Activated gamma-delta T cell (primary cell): ENCODE measurements at regions not wholly inside any gene's neighbourhood (a gene's known extent, or its start where the extent isn't known, plus 50 kb on each side); places are given as distances from the start of the nearest gene placed in this dataset.
"Not testable (repeated sequence)": the region's sequence is repeated elsewhere in the genome, so short reads cannot be mapped to it uniquely, and the experiment has no call there.

Source experiments
- DNase-seq: peaks from one replicate; lab custom pipeline; 2025; lab: John Stamatoyannopoulos, UW

GRCh38 chr6:141877275-141877983 is 255.3 kb upstream of the GJE1 start:
- no peak for DNase-seq

DNA sequence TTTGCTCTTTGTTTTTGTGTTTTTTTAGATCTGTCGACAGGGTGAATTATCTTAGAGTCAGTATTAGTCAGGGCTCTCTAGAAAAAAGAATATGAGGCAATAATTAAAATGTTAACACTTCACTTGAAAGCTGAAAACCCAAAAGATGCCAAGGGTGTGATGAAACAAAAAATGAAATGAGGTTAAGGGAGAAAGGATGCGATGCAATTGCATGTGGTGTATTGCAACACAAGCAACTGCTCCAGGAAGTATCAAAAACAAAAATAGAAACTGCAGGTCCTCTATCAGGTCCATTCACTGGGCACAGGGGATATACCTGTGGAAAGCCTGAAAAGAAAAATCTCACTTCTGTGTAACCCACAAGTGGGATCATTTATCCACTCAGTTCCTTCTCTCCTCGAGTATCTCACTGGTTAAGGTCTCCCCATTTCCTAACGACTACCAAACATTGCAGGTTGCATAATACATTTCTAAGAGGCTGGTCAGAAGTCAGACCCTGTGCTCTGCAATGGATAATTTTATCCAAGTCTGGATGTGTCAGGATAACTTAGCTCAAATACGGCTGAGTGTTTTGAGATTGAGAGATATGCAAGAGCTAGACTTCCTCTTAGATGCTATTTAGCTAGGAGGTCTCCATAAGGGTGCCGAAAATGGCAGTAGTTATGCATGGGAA is 257.7 kb upstream of the GJE1 start:
- no peak for DNase-seq

DNA sequence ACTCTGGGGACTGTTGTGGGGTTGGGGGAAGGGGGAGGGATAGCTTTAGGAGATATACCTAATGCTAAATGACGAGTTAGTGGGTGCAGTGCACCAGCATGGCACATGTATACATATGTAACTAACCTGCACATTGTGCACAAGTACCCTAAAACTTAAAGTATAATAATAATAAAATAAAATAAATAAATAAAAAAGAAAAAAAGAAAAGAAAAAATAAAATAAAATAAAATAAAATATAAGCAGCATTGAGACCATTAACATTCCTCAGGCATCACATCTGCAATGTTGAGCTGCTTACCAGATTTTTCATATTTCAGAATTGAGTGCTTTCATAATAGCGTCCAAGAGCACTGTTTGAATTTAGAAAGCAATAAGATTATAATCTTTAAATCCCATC is 263.2 kb upstream of the GJE1 start:
- DNase-seq, result not testable (repeated sequence)

- no peak for DNase-seq
Observed at GRCh38 chr6:141867767-141868166, 265.0 kb upstream of the GJE1 start.

DNA sequence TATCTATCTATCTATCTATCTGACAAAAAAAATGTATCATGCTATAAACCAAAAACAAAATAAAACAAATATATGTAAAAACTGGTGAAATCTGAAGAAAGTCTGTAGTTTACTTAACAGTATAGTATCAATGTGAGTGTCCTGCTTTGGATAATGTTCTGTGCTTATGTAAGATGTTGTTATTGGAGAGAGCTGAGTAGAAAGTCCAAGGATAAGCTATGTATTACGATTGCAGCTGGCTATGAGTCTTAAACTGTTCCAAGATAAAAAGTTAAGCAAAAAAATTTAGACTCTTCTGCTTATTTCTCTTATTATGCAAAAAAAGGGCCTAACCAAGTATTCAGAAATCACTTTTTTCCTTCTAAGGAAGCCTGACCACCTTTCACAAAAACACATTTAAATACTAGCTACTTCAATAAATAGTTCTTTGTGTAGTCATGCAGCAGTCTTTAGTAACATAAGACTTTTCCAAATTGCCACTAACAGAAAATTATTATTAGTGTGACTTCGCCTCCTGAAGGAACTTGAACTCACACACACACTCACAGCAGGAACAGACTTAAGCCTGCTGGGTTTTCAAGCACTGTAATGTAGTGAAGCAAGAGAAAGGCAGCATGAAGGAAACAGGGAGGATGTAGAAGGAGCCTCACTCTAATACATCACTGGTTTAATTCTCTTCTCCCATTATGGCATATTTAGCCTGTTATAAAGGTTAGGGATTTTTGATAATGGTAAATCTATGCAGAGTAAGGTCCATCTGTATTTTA is 265.8 kb upstream of the GJE1 start:
- no peak for DNase-seq

- no peak for DNase-seq
Observed at GRCh38 chr6:141851063-141851462, 281.7 kb upstream of the GJE1 start.

GRCh38 chr6:141848029-141848890 is 284.5 kb upstream of the GJE1 start:
- DNase-seq, result no peak

DNA sequence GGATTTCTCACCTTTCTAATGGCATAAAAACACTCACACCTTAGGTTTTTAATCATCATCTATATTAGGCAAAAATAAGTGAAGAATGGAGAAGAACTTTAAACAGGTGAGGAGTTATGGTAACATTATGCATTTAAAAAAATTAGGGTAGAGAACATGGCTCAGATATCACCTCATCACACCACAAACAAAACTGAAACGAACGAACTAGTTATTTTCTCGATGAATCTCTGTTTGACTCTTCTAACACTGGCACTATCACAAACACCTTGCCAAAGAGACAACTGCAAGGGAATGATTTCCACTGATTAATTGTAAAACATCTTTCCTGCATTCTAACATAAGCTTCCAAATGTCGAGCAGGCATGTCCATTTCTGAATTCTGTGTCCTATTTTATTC is 286.1 kb upstream of the GJE1 start:
- no peak for DNase-seq

DNA sequence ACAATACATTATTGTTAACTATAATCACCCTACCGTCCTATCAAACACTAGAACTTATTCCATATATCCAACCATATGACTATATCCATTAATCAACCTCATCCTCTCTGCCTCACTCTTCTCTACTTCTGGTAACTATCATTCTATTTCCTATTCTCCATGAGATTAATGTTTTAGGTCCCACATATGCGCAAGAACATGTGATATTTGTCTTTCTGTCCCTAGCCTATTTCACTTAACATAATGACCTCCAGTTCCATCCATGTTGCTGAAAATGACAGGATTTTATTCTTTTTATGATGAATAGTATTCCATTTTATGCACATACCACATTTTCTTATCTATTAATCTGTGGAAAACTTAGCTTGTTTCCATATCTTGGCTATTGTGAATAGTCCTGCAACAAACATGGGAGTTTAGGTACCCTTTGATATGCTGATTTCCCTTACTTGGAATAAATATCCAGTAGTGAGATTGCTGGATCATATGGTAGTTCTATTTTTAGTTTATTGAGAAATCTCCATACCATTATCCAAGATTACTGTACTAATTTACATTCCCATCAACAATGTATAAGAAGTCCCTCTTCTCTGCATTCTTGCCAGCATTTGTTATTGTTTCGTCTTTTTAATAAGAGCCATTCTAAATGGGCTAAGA is 289.4 kb upstream of the GJE1 start:
- no peak for DNase-seq

DNA sequence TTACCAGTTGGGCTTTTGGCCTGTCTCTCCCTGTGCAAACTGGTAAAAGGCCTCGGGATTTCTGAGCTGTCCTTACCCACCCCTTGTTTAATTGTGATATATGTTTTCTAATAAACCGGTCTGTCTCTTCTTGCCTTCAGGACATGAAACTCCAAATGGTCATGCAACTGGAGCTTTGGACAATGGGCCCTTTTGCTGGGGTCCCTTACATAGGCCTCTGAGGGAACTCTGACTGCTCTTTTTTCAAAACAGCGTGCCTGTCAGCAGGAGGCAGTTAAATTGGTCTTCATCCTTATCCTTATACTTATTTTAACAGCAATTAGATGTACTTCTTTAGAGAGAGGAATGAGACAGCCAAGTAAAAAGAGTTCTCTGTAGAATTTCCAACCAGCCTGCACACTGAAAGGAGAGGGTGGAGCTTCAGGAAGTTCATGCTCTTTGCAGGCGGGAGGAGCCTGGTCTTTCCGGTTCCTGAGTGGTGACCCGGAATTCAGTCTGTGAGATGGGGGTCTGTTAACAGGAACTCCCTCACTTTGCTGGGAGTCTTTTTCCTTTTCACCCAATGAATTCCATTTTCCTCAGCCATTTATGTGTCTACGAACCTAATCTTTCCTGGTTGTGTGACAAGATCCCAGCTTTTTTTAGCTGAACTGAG is 299.6 kb upstream of the GJE1 start:
- DNase-seq, result no peak

DNA sequence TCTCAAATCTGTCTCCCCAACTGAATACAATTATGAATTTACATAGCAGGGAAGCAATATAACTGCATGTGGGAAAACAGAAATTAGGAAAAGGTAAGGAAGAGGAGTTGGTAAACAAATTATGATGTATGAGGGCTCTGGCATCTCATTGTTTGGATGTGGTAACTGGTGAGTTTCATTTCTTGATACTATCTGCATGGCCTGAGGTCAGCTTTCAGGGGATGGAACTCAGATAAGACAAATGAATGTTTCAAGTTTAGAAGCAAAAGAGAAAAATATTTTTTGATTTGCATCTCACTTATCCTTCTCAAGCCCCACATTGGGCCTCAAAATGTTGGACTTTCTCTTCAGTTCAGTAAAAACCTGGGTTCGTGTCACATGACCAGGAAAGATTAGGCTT is 302.2 kb upstream of the GJE1 start:
- no peak for DNase-seq

DNA sequence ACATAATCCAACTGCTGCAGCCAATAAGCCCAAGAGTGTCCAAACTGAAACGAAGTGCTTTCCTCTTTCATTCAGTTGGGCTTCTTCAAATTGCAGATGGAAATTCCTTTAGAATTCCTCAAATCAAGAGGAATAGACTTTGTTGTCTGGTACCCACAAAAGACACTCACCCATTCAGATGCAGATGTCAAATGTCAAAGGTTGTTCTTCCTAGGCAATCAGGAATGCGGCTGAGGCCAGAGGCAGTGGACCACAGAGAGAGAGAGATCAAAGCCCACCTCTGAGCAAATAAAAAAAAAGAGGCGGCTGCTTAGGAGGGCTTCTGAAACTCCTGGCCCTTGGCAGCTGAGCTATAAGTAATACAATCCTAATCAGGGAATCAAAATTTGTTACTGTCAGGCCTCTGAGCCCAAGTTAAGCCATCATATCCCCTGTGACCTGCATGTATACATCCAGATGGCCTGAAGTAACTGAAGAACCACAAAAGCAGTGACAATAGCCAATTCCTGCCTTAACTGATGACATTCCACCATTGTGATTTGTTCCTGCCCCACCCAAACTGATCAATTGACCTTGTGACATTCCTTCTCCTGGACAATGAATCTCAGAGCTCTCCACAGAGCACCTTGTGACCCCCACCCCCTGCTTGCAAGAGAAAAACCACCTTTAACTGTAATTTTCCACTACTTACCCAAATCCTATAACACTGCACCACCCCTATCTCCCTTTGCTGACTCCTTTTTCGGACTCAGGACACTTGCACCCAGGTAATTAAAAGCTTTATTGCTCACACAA is 303.0 kb upstream of the GJE1 start:
- no peak for DNase-seq

GRCh38 chr6:141824350-141824749 is 308.4 kb upstream of the GJE1 start:
- no peak for DNase-seq

DNA sequence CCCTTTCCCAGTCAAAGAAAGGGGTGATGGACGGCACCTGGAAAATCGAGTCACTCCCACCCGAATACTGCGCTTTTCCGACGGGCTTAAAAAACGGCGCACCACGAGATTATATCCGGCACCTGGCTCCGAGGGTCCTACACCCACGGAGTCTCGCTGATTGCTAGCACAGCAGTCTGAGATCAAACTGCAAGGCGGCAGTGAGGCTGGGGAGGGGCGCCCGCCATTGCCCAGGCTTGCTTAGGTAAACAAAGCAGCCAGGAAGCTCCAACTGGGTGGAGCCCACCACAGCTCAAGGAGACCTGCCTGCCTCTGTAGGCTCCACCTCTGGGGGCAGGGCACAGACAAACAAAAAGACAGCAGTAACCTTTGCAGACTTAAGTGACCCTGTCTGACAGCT is 317.7 kb upstream of the GJE1 start:
- DNase-seq, result not testable (repeated sequence)

GRCh38 chr6:141809901-141810300 is 322.8 kb upstream of the GJE1 start:
- DNase-seq, result no peak

DNA sequence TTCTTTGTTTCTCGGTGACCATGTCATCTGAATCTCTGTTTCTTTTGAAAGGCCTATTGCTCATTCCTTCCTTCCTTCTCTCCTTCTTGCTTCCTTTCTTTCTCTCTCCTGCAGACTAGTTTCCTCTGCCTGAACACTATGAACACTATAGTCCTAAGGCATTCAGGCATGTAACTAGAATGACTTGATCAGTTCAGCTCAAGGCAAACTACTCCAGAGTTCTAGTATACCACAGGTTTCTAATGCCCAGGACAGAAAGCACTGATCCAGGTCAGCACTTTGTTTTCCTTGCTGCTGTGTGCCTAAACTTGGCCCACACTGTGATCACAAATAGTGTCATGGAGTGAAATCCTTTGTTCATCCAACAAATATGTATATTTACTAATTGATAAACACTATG is 324.1 kb upstream of the GJE1 start:
- DNase-seq, result no peak

DNA sequence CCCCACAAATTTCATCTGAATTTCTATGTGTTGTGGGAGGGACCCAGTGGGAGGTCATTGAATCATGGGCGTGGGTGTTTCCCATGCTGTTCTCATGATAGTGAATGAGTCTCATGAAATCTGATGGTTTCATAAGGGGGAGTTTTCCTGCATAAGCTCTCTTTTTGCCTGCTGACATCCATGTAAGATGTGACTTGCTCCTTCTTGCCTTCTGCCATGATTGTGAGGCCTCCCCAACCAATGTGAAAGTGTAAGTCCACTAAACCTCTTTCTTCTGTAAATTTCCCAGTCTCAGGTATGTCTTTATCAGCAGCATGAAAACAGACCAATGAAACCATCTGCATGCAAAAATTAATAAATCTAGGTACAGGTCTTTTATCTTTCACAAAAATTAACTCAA is 331.8 kb upstream of the GJE1 start:
- not testable (repeated sequence) for DNase-seq

- no peak for DNase-seq
Observed at GRCh38 chr6:141790921-141791320, 341.8 kb upstream of the GJE1 start.

DNA sequence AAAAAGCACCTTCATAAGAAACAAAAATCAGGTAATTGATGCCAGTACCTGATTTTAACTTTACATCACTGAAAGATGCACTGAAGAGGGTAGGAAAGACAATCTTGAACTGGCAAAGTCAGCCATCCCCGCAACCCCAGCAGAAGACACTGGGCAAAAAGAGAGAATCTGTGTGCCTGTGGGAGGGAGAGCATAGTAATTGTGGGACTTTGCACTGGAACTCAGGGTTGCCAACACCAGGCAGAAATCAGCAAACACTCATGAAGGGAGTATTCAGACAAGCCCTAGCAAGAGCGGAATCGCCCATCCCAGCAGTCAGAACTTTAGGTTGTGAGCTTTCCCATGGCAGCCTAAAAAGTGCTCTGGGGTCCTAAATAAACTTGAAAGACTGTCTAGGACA is 344.6 kb upstream of the GJE1 start:
- DNase-seq, result no peak

DNA sequence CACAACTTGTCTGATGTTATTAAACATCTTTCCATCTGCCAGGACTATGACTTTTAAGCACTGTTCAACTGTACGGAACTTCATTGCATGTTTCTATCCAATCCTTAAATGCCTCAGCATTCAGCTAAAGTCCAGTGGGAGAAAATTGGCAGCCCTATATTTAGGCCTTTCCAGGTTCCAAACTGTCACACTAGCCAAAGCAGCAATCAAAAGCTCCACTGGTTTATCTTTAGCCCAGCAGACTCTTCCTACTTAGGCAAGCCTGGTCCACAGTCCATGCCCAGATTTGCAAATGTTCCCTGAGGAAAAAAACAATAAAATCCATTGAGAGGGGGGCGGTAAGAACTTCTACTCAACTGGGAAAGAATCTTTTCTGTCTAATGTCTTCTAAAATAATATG is 349.1 kb upstream of the GJE1 start:
- no peak for DNase-seq
